T-helper 1 cell treated with Interleukin-12 subunit alpha and Interleukin-12 subunit beta and Interleukin-4 antibody, amounts not matched to agents 30 μg/mL and 1 μg/mL, for 36 hours (primary cell): ENCODE measurements at regions not wholly inside any gene's neighbourhood (a gene's known extent, or its start where the extent isn't known, plus 50 kb on each side); places are given as distances from the start of the nearest gene placed in this dataset.

Experiments used
- H3K27ac Mint-ChIP-seq: one replicate; pipeline ENCODE4 v1.8.0; 2021; ENCODE audit warnings: mild to moderate bottlenecking, mixed read lengths
- H3K27me3 Mint-ChIP-seq: one replicate; pipeline ENCODE4 v1.8.0; 2021; ENCODE audit warnings: low read depth, mixed read lengths
- H3K36me3 Mint-ChIP-seq: one replicate; pipeline ENCODE4 v1.8.0; 2021; ENCODE audit warnings: low read depth, mixed read lengths
- H3K4me1 Mint-ChIP-seq: one replicate; pipeline ENCODE4 v1.8.0; 2021; ENCODE audit warnings: low read depth, mixed read lengths
- H3K4me3 Mint-ChIP-seq: one replicate; pipeline ENCODE4 v1.8.0; 2021; ENCODE audit warnings: mild to moderate bottlenecking, moderate library complexity, mixed read lengths
- H3K9me3 Mint-ChIP-seq: one replicate; pipeline ENCODE4 v1.8.0; 2021; ENCODE audit warnings: mixed read lengths

GRCh38 chr16:65668064-65668595, 546.3 kb upstream of the CDH11 start:
- no peaks in the 10 kb centered on the region for H3K4me1 Mint-ChIP-seq
- no peak overlapping the region for H3K4me3 Mint-ChIP-seq
- peaks cover 28% of the 10 kb centered on the region for H3K9me3 Mint-ChIP-seq
- no peaks in the 10 kb centered on the region for H3K27me3 Mint-ChIP-seq
- no peaks in the 10 kb centered on the region for H3K36me3 Mint-ChIP-seq
- no peak overlapping the region for H3K27ac Mint-ChIP-seq

DNA sequence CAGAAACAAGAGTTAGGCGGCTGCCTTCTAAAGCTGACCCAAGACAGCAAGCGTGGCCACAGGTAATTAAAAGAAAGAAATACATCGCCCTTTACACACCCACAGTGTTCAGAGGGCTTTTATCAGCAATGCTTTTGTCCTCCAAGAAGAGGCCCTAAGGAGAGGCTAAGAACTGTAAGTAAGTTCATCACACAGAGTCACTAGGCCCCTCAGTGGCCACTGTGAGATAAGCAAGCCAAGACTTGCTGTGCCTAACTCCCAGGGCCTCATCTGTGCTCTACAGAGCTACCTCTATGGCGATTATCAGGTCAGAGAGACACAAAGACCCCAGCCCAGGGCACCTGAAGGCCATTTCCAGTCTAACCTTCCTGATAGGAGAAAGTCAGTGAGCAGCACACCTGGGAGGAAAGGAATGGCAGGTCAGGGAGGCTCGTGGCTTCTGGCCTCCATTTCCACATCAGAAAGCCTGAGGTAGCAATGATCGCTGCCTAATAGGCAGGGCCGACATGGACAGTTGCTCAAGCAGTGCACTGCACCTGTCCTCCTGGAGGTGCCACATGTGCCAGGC, 545.2 kb upstream of the CDH11 start:
- no peaks in the 10 kb centered on the region for H3K4me1 Mint-ChIP-seq
- peaks cover 24% of the 10 kb centered on the region for H3K9me3 Mint-ChIP-seq
- H3K27me3 Mint-ChIP-seq, result no peaks in the 10 kb centered on the region
- H3K27ac Mint-ChIP-seq, result no peak overlapping the region
- no peaks in the 10 kb centered on the region for H3K36me3 Mint-ChIP-seq
- H3K4me3 Mint-ChIP-seq, result no peak overlapping the region

GRCh38 chr16:65666132-65666941, 544.5 kb upstream of the CDH11 start:
- Mint-ChIP-seq H3K4me3 (no peak overlapping the region), H3K36me3 (no peaks in the 10 kb centered on the region), H3K27ac (no peak overlapping the region), H3K27me3 (no peaks in the 10 kb centered on the region), H3K4me1 (no peaks in the 10 kb centered on the region), H3K9me3 (peaks cover 17% of the 10 kb centered on the region)

DNA sequence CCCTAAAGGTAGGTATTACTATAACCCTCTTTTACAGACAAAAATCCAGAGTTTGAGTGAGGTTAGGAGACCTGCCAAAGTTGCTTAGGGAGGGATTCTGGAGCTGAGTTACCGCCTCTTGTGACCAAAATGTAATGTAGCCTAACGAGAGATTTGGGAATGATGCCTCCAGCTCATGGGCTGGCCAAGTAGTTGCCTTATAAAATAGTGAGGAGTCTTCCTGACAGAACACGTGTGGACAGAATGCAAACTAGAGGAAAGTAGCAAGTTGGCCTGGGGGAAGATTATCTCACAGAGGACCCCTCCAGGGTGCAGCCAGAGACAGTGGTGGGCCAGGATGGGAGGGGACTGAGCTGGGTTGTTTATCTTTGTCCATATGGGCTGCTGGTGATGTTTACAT, 543.7 kb upstream of the CDH11 start:
- no peak overlapping the region for H3K4me3 Mint-ChIP-seq
- H3K36me3 Mint-ChIP-seq, result no peaks in the 10 kb centered on the region
- H3K9me3 Mint-ChIP-seq, result peaks cover 17% of the 10 kb centered on the region
- no peaks in the 10 kb centered on the region for H3K27me3 Mint-ChIP-seq
- H3K27ac Mint-ChIP-seq, result no peak overlapping the region
- no peaks in the 10 kb centered on the region for H3K4me1 Mint-ChIP-seq

GRCh38 chr16:65663774-65664173, 541.9 kb upstream of the CDH11 start:
- Mint-ChIP-seq H3K27ac (no peak overlapping the region), H3K9me3 (peaks cover 10% of the 10 kb centered on the region), H3K36me3 (no peaks in the 10 kb centered on the region), H3K4me3 (no peak overlapping the region), H3K27me3 (no peaks in the 10 kb centered on the region), H3K4me1 (no peaks in the 10 kb centered on the region)

GRCh38 chr16:65662256-65662655, 540.4 kb upstream of the CDH11 start:
- Mint-ChIP-seq H3K27me3 (no peaks in the 10 kb centered on the region), H3K27ac (no peak overlapping the region), H3K4me3 (no peak overlapping the region), H3K4me1 (no peaks in the 10 kb centered on the region), H3K9me3 (peaks cover 10% of the 10 kb centered on the region), H3K36me3 (no peaks in the 10 kb centered on the region)

DNA sequence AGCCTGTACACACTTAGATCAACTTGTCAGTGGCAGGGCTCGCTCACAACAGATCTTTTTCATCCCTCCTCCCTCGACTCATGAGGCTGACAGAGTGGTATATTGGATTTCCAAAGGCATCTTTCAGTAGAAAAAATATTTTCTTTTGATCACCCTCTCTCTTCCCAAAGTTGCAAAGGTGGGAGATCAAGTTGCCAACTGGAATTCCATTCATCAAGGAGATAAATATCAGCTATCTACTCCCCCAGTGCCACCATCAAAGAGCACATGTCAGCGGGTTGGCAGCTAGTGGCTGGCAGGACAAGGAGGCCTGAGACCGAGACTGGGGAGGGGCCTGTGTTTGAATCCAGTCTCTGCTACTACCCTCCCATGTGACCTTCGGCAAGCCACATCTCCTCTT, 539.7 kb upstream of the CDH11 start:
- Mint-ChIP-seq H3K4me3 (no peak overlapping the region), H3K36me3 (no peaks in the 10 kb centered on the region), H3K27ac (no peak overlapping the region), H3K4me1 (no peaks in the 10 kb centered on the region), H3K9me3 (peaks cover 10% of the 10 kb centered on the region), H3K27me3 (no peaks in the 10 kb centered on the region)

DNA sequence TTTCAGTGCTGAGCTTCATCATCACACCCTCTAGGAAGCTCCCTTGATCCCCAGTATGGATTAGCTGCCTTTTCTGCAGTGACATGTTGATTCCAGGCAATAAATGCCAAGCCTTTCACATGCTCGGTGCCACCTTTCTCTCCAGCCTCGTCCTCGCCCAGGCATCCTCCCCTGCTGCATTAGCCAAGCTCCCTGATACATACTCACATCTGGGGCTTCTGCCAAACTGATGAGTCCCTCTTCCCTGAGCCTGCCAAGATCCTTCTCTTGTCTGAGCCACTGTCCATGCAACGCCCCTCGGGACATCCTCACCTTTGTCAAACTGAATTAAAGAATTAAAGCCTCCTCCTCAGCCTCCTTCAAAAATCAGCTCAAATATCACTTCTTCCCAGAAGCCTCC, 538.5 kb upstream of the CDH11 start:
- Mint-ChIP-seq H3K4me1 (no peaks in the 10 kb centered on the region), H3K27ac (no peak overlapping the region), H3K36me3 (no peaks in the 10 kb centered on the region), H3K9me3 (peaks cover 10% of the 10 kb centered on the region), H3K4me3 (no peak overlapping the region), H3K27me3 (no peaks in the 10 kb centered on the region)

- H3K27ac Mint-ChIP-seq, result no peak overlapping the region
- no peaks in the 10 kb centered on the region for H3K27me3 Mint-ChIP-seq
- H3K4me1 Mint-ChIP-seq, result no peaks in the 10 kb centered on the region
- H3K36me3 Mint-ChIP-seq, result no peaks in the 10 kb centered on the region
- no peak overlapping the region for H3K4me3 Mint-ChIP-seq
- H3K9me3 Mint-ChIP-seq, result peaks cover 10% of the 10 kb centered on the region
Observed at GRCh38 chr16:65659758-65660157, 537.9 kb upstream of the CDH11 start.

DNA sequence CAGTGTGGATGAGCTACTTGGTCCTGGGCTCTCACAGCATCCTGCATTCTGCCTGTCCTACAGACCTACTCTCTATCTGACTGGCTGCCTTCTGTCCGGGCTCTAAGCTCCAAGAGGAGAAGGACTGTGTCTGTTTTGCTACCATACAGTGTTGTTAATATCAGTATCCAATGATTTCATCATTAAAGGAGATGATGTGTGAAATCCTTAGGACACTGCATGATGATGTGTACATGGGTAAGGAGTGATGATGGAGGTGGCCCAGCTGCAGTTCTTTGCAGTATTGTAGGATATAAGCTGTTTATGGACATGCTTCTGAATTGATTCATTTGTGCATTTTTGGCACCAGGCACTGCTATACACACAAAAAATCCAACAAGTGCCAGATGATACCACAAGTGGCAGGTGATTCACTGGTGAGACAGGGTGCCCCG, 536.9 kb upstream of the CDH11 start:
- H3K27me3 Mint-ChIP-seq, result no peaks in the 10 kb centered on the region

GRCh38 chr16:65658349-65658748, 536.5 kb upstream of the CDH11 start:
- no peak overlapping the region for H3K4me3 Mint-ChIP-seq
- H3K36me3 Mint-ChIP-seq, result no peaks in the 10 kb centered on the region
- H3K27me3 Mint-ChIP-seq, result no peaks in the 10 kb centered on the region
- H3K4me1 Mint-ChIP-seq, result no peaks in the 10 kb centered on the region
- H3K9me3 Mint-ChIP-seq, result peaks cover under 1% of the 10 kb centered on the region
- no peak overlapping the region for H3K27ac Mint-ChIP-seq

More for the DNA sequence above, 536.9 kb upstream of the CDH11 start:
- Mint-ChIP-seq H3K4me1 (no peaks in the 10 kb centered on the region), H3K4me3 (no peak overlapping the region), H3K36me3 (no peaks in the 10 kb centered on the region), H3K27ac (no peak overlapping the region), H3K9me3 (peaks cover 5% of the 10 kb centered on the region)

- Mint-ChIP-seq H3K36me3 (no peaks in the 10 kb centered on the region), H3K27me3 (no peaks in the 10 kb centered on the region), H3K9me3 (no peaks in the 10 kb centered on the region), H3K27ac (no peak overlapping the region), H3K4me1 (no peaks in the 10 kb centered on the region), H3K4me3 (no peak overlapping the region)
Observed at GRCh38 chr16:65657556-65657955, 535.7 kb upstream of the CDH11 start.

- peaks cover 2% of the 10 kb centered on the region for H3K9me3 Mint-ChIP-seq
- no peaks in the 10 kb centered on the region for H3K27me3 Mint-ChIP-seq
- no peaks in the 10 kb centered on the region for H3K4me1 Mint-ChIP-seq
- H3K4me3 Mint-ChIP-seq, result no peak overlapping the region
- H3K36me3 Mint-ChIP-seq, result no peaks in the 10 kb centered on the region
- H3K27ac Mint-ChIP-seq, result no peak overlapping the region
Observed at GRCh38 chr16:65657071-65657494, 535.2 kb upstream of the CDH11 start.

DNA sequence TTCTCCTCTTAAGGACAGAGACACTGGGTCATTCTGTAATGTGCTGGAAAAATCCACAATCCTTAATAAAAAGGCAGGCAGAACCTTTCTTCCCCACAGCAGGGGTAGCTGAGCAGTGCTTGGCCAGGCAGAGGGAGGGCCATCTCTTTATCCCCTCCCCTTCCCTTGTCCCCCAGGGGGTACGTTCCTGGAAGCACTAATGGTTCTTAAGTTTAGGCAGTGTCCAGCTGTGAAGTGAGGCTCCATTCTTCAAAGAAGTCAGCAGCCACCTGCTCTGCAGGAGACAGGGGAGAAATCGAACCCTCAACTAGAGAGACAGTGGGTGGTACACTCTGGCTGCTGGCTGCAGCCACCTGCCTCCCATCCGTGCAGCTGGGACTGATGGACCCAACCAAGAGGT, 533.9 kb upstream of the CDH11 start:
- H3K27me3 Mint-ChIP-seq, result no peaks in the 10 kb centered on the region

DNA sequence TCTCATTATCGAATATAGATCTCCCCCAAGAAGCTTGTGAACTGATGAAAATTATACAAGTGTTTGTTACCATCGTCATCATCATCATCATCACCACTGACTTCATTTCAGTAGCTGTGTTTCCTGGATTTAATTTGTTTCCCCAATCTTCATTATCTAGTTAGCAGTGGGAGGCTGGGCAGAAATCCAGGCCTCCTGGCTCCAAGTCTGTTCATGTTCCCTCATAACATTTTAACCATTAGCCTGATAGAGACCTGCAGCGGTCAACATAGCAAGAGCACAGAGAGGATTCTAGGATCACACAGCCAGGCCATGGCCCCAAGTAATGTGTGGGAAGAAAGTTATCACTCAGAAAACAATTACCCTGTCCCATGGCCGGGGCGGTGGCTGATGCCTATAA, 526.2 kb upstream of the CDH11 start:
- Mint-ChIP-seq H3K27ac (no peak overlapping the region), H3K9me3 (peaks cover 8% of the 10 kb centered on the region)

More for the DNA sequence above, 533.9 kb upstream of the CDH11 start:
- H3K9me3 Mint-ChIP-seq, result peaks cover 3% of the 10 kb centered on the region
- no peak overlapping the region for H3K4me3 Mint-ChIP-seq
- no peak overlapping the region for H3K27ac Mint-ChIP-seq
- no peaks in the 10 kb centered on the region for H3K4me1 Mint-ChIP-seq
- H3K36me3 Mint-ChIP-seq, result no peaks in the 10 kb centered on the region

More for the DNA sequence above, 526.2 kb upstream of the CDH11 start:
- Mint-ChIP-seq H3K27me3 (no peaks in the 10 kb centered on the region), H3K4me1 (no peaks in the 10 kb centered on the region), H3K4me3 (no peak overlapping the region), H3K36me3 (no peaks in the 10 kb centered on the region)
